GM21825 (cell line): ENCODE measurements at regions not wholly inside any gene's neighbourhood (a gene's known extent, or its start where the extent isn't known, plus 50 kb on each side); places are given as distances from the start of the nearest gene placed in this dataset.

Source experiments
- ATAC-seq: cut with Tn5 transposase; IDR thresholded peaks from one replicate; pipeline ENCODE4 v1.9.1; 2021; ENCODE audit warnings: mild to moderate bottlenecking, moderate library complexity; ENCODE audit not compliant: unreplicated experiment

DNA sequence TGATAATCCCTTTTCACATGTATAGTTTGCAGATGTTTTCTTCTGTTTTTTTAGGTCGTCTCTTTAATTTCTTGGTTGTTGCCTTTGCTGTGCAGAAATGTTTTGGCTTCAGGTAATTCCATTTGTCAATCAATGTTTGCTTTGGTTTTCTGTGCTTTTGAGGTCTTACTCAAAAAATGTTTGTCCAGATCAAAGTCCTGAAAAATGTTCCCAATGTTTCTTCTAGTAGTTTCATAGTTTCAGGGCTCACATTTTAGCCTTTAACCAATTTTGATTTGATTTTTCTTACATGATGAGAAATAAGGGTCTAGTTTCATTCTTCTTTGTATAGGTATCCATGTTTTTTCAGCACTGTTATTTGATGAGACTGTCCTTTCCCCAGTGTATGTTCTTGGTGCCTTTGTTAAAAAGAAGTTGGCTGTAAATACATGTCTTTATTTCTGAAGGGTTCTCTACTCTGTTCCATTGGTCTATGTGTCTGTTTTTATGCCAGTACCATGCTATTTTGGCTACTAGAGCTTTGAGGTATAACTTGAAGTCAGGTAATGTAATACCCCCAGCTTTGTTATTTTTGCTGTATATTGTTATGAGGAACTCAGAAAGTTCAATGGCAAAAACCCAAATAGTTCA lies 578.7 kb upstream of the SEL1L start:
- no peak for ATAC-seq

DNA sequence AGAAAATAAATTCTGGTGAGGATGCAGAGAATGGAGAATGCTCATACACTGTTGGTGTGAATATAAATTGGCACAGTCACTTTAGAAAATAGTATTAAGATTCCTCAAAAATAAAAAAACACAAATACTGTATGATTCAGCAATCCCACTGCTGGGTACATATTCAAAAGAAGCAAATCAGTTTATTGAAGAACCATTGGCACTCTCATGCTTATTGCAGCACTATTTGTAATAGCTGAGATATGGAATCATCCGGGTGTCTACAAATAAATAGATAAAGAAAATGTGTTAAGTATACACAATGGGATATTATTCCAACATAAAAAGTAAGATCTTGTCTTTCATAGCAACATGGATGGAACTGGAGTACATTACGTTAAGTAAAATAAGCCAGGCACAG lies 579.4 kb upstream of the SEL1L start:
- ATAC-seq, result no peak

DNA sequence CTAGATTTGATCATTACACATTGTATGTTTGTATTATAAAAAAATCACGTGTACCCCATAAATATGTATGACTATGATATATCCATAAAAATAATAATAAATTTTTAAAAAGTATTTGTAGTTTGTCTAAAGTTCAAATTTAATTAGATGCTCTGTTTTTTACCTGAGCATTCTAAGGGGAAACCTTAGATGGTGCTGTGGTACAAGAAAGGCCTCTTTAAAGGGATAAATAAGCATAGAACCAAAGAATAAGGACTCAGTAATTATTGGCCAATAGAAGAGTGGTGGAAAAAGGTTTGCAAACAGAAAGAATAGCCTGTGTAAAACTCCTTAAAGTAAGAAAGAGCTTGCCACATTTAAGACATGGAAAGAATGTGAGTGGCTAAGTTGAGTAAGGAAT lies 580.1 kb upstream of the SEL1L start:
- ATAC-seq, result no peak

- no peak for ATAC-seq
Measured at GRCh38 chr14:82116721-82117120, 583.1 kb upstream of the SEL1L start.

- no peak for ATAC-seq
Measured at GRCh38 chr14:82122655-82123054, 589.0 kb upstream of the SEL1L start.

GRCh38 chr14:82124511-82124910 lies 590.9 kb upstream of the SEL1L start:
- no peak for ATAC-seq

GRCh38 chr14:82126006-82126405 lies 592.4 kb upstream of the SEL1L start:
- no peak for ATAC-seq

- ATAC-seq, result no peak
Measured at GRCh38 chr14:82134411-82134810, 600.8 kb upstream of the SEL1L start.

- no peak for ATAC-seq
Measured at GRCh38 chr14:82138431-82138830, 604.8 kb upstream of the SEL1L start.

- no peak for ATAC-seq
Measured at GRCh38 chr14:82146846-82147245, 613.2 kb upstream of the SEL1L start.

DNA sequence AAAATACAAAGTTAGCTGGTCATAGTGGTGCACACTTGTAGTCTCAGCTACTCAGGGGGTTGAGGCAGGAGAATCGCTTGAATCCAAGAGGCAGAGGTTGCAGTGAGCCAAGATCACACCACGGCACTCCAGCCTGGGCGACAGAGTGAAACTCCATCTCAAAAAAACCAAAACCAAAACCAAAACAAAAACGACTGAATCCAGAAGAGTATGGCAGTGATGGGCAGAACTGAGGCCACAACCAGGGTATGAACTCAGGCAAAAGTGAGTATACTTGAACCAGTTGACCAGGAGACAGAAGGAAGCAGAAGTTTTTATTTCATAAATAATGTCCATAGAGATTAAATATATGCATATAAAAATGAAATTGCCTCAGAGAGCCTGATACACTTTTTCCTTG lies 620.0 kb upstream of the SEL1L start:
- ATAC-seq, result no peak

DNA sequence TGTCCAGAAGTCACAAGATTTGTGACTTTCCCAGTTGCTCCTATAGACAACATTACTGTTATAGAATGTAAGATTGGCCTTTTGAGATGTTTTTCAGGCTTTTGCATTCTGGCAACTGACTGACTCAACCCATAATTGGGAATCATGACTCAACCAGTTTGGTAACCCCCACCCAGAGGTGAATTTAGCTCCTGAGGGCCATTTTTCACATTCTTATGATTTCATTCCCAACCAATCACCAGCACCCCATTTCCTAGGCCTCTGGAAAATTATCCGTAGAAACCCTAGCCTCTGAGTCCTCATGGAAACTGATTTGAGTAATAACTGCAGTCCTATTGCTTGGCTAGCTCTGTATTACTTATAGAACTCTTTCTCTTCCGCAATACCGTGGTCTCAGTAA lies 626.0 kb upstream of the SEL1L start:
- no peak for ATAC-seq

DNA sequence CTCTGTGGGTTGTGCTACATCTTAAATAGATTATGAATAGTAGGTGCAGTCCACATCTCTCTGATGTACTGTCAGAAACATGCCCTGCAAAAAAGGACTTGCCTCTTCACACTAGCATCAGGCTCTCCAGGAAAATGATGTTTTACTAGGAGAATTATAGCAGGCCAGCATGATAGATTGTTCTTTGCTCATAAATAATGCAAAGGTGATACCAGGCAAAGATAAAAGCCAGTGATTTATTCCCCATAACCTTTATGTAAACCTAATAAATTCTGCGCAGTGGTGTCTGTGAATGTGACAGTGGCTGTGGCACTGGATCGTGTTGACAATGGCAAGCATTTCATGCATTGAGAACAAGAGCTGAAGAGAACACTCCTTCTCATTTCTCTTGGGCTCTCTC lies 646.5 kb upstream of the SEL1L start:
- no peak for ATAC-seq

DNA sequence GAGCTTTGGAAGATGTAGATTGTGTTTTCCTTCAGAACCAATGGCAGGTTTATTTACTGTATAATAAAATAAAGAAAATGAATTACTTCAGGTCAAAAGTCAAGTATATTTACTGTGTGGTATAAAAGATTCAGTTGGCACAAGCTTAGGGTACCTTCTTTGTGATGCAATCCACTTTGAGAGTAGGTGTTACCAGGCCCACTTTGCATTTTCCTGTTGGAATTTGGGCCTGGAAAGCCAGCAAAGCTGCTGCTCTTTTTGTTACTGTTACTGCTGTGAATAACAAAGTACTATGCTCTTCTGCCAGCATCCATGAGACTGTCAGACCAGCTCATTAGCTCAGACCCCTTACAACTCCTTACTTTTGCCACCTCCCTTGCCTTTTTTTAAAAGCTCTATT lies 649.0 kb upstream of the SEL1L start:
- ATAC-seq, result no peak

DNA sequence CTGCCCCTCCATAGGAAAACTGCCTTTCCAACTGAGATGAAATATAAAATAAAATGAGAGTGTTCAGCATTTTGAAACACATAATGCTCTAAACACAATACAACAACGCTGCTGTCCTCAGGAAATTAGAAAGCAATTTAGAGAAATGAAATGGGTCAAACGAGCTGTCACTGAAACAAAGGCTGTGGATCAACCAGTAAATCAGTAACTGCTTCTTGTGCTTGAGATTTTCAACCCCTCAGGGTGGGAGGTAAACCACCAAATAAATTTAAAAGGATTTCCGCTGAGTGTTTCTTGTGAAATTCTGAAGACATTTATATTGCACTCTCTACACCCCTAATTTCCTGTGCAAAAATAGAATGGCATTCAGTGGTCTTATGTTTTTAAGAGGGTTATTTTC lies 657.1 kb upstream of the SEL1L start:
- no peak for ATAC-seq

DNA sequence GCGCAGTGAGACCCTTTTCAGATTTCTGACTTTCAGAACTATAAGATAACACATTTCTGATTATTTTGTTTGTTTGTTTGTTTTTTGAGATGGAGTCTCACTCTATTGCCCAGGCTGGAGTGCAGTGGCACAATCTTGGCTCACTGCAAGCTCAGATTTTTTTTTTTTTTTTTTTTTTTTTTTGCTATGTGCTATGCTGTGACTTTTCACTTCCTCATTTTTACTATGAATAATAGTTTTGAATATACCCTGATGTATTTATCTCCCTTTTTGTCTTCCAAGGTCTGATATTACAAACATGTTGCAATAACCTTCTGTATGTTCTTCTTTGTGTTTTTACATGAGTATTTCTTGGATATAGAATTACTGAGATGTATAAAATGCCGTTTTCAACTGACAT lies 658.7 kb upstream of the SEL1L start:
- ATAC-seq, result no peak

GRCh38 chr14:82223276-82223675 lies 689.6 kb upstream of the SEL1L start:
- no peak for ATAC-seq

GRCh38 chr14:82224610-82225009 lies 691.0 kb upstream of the SEL1L start:
- ATAC-seq, result no peak

- ATAC-seq, result no peak
Measured at GRCh38 chr14:82230748-82231147, 697.1 kb upstream of the SEL1L start.

- ATAC-seq, result no peak
Measured at GRCh38 chr14:82238649-82239048, 705.0 kb upstream of the SEL1L start.

- no peak for ATAC-seq
Measured at GRCh38 chr14:82239223-82239622, 705.6 kb upstream of the SEL1L start.

DNA sequence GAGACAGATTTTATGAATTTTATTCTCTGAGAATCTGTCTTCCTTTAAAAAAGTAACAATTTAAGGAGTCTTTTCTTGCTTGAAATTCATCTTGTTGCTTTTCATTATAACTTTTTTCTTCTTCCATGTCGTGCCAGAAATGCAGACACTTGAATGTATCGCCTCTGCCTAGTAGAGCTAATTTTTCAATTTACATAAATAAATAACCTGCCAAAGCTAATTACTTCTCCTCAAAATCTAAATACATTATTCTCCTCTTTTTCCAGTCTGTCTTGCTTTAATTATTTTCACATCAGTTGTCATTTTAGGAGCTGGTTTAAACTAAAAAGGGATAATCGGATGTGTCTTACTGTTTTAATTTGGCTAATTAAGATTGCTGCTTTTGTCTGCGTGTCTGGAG lies 711.1 kb upstream of the SEL1L start:
- no peak for ATAC-seq

DNA sequence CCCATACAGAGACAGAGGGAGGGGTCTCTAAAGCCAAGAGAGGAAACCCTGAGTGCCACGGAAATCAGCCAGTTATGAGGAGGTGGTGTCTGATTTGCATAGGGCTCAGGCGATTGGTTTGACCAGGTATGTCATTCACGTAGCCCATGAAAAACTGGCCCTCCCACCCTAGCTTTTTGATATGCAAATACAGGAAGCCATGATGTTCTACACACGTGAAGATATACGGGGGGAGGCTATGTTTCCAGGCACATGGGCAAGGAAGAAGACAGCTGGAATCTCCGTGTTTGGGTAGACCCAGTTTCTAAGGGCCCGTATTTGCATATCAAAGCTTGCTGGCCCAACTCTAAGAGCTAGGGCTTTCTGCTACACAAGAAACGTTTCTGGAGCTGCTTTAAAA lies 717.8 kb upstream of the SEL1L start:
- ATAC-seq, result no peak

- ATAC-seq, result no peak
Measured at GRCh38 chr14:82270286-82270685, 736.6 kb upstream of the SEL1L start.
